Activated CD4-positive, CD25-positive, alpha-beta regulatory T cell (primary cell): ENCODE measurements at regions not wholly inside any gene's neighbourhood (a gene's known extent, or its start where the extent isn't known, plus 50 kb on each side); places are given as distances from the start of the nearest gene placed in this dataset.

Experiments
- DNase-seq, 4 experiments: peaks; one replicate each; lab custom pipeline; 2025; lab: John Stamatoyannopoulos, UW

DNA sequence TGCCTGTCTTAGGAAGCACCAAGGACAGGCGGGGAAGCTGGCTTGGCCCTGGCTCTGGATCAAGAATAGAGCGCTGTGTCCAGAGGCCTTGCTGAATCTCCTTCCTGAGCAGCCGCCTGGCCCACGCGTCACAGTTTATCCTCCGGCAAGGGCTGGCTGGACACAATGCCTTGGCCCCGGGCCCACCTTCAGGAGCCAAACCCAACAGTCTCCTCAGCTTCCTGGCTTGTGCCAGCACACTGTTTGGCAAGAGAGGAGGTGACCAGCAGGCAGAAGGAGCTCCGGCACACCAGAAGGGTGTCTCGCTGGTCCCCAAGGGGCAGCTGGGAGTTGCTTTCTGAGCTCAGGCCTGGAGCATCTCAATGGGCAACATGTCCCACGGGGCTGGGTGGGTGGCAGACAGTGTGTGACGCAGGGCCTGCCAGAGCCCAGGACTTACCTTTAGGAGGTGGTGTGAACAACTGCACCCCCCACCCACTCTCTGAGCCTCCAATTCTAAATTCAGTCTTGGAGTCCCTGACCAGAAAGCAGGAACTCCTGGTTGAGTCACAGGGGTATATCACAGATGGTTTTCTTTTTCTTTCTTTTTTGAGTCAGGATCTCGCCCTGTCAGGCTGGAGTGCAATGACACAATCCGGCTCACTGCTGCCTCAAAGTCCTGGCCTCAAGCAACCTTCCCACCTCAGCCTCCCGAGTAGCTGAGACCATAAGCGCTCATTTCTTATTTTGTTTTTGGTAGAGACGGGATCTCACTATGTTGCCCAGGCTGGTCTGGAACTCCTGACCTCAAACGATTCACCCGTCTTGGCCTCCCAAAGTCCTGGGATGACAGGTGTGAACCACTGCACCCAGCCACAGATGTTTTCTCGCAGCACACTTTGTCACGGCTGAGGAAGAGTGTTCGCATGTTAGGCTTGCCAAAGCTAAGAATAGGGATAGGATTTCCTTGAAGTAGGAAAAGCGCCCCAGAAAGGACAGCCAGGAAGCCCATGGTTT lies 361.2 kb downstream of the BCOR start:
- DNase-seq = no peak

DNA sequence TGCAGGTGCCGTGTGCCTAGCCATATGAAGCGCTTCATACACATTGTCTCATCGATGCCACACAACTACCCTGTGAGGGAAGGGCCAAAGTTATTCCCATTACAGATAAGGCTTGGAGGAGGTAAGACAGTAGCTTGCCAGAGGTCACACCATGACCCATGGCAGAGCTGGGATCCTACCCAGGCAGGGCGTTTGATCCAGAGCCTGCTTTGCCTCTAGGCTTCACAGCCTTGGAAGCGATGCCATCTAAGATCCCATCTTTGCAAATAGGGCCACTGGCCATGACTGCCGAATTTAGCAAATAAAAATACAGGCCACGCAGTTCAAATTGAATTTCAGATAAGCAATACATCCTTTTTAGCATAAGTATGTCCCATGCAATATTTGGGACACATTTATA lies 358.2 kb downstream of the BCOR start:
- no peak for DNase-seq

DNA sequence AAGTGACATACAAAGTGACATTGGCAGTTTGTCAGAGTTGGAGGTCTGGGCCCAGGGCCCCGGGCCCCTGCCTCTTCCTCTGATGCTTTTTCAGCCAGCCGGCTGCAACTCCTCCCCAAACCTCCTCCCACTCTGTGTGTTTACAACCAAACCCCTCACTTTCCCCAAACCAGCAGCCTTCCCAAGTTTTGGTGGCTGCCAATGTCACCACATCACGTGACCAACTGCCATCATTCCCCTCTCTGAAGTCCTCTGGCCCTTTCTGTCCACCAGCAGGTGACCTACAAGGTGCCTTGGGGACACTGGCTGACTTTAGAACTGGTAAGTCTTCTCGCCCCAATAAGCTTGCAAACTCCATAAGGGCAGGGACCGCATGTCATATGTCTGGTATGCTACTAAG lies 357.7 kb downstream of the BCOR start:
- DNase-seq = no peak

DNA sequence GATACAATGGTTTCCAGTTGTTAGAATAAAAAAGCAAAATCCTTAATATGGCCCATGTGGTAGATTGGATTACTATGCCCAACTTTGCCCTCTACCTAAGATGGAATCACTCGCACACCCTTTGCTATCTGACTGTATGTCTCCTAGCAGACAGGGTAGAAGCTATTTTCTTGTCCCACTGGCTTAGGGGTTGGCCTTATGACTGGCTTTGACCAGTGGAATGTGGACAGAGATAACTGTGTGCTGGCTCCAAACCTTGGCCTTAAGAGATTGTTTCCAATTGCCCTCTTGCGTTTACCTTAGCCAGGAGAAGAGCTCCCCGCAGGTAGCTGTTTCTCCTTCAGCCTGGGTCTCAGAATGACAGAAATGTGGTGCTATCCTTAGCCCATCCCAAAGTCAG lies 355.9 kb downstream of the BCOR start:
- DNase-seq = no peak

DNA sequence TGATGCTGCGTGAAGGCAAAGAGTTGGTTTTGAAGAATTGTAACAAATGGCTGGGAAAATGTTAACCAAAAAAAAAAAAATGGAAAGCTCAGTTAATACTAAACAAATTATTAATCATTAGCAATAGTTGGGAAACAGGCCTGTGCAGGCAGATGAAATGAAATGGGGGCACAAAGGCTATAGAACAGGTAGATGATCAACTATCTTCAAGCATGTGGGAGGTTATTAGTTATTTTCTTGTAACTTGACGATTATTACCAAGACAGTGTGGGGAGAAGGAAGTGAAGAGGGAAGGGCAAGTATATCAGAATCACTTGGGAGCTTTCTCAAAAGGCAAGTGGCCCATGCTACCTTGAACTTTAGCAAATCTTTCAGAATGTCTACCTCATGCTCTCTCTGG lies 351.9 kb downstream of the BCOR start:
- DNase-seq = no peak

DNA sequence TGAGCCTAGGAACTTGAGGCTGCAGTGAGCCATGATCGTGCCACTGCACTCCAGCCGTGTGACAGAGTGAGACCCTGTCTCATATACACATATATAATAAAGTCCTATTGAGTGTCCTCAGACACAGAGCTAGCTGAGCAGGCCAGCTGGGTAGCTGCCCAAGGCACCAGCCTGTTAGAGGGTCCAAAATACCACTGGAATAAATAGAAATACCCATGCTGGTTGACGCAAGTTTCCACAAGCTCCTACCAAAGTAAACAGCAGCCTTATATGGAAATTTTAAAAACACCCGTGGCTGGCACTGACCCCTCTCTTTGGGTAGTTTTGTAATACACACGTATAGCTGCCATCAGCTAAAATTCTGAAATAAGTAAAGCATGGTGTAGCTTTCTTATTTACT lies 348.6 kb downstream of the BCOR start:
- no peak for DNase-seq

DNA sequence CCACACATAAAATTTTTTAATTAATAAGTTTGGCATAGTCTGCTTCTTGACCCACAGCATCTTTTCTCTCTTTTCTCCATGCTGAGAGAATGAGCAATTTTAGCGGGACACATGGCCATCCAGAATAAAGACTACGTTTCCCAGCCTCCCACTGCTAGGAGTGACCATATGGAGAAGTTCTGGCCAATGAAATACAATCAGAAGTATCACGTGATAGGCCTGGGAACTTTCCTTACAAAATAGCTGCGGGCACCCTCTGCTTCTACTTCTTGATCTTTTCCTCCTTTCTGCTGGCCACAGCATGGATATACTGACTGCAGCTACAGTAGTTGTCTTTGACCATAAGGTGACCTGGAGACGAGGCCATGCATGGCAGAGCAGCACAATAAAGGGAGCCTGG lies 348.0 kb downstream of the BCOR start:
- no peak for DNase-seq

DNA sequence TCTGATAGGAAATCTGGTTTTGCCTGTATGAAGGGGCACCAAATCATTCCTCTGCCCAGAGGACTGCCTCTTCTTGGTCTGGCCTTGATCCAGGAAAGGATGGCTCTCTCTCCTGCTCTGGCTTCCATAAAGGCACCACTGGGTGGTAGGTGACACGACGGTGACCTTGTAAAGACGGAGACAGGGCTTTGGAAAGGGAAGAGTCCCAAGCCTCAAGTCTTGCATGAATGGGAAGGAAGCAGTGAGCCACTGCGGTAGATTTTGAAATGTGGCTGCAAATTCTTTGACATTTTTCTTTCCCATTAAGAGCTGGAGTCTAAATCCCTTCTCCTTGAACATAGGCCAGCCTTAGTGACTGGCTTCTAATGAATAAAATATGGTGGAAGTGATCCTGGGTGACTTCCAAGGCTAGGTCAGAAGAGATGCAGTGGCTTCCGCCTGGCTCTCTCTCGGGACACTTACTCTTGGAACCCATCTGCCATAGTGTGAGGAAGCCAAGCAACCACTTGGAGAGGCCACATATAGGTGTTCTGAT lies 347.4 kb downstream of the BCOR start:
- DNase-seq = no peak

DNA sequence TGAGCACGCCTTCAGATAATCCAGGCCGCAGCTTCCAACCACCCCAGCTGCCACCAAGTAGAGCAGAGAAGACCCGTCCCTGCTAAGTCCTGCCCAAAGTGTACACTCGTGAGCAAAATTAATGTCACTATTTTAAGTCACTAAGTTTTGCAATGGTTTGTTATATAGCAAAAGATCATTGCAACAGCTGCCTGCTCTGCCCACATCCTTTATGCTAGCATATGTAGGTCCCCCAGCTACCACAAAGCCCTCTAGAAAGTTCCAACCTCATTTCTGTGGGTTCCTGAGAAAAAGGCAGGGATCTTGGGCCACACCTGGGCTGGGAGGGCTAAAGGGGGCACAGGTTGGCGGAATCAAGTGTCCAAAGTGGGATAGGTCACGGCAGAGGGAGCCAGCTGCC lies 346.9 kb downstream of the BCOR start:
- no peak for DNase-seq

DNA sequence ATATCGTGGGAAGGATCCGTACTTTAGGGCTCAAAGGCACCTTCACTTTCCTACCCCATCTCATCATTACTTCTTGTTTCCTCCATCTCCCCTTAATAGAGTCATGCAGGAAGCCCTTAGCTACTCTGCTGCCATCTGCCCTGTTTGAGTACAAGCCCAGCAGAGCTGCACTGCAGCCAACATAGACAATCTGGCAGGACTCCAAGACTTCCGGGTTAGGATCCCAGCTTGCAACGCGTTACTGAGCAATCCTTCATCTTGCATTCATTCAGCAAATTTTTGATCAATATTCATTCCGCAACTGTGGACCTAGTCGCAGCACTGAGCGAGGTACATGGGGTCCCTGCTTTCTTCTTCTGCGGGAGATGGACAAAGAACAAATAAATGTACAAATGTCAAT lies 344.9 kb downstream of the BCOR start:
- DNase-seq = no peak

DNA sequence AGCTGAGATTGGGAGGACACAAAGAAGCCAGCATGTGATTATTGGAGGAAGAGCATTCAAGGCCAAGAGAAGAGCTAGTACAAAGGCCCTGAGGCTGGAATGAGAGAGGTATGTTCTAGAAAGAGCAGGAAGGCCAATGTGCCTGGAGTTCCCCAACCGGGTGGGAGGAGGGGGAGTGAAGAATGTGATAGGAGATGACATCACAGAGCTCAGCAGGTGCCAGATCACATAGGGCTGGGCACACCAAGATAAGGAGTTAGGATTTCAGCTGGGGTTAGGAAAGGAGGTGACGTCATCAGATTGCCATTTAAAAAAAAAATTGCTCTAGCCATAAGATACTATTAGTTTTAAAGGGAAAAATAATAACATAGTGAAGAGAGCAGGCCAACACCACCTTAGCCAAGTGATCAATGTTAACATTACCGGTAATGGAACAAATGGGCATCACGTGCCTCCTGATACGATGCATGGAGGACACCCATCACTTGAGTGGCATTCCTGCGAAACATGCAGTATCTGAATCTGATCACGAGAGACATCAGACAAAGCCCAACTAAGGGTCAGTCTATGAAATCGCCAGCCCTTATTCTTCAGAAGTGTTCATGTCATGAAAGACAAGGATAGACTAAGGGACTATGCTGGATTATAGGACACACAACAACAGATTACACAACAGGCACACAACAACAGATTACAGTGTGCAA lies 344.3 kb downstream of the BCOR start:
- DNase-seq = no peak

DNA sequence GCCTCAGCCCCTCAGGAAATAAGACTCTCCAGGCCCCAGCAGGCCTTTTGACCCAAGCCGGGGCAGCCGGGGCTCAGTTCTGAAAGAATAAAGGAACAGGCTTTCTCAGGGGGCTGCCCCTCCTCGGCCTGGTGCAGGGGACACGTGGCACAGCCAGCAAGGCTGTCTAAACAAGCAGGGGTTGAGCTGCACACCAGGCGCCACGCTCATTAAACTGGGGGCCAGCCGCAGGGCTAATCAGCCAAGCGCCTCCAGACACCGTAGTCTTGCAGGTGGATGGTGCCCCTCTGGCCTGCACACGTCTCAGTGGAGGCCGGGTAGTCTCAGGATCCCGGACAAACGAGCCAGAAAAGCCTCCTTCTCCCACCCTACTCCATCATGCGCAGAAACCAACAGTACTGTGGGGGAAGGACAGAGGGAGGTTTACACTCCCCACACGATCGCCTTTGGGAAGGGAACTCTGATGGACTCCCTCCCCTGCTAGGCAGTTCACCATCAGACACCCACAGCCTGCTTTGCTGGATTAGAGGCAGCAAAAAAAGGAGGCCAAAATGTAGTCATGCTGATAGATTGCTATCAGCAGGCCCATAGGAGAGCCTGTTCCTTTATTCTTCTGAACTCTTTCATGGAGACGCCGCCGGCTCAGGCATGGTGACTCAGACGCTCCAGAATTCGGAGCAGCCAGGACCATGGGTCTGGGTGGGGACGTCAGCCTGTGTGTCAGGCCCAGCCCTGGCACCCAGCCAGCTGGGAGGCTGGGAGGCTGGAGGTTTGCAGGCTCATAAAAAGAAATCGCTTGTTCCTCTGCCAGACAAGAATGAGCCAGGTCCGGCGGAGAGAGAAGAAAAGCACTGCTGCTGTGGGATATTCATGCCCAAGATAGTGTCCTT lies 342.4 kb downstream of the BCOR start:
- no peak for DNase-seq

DNA sequence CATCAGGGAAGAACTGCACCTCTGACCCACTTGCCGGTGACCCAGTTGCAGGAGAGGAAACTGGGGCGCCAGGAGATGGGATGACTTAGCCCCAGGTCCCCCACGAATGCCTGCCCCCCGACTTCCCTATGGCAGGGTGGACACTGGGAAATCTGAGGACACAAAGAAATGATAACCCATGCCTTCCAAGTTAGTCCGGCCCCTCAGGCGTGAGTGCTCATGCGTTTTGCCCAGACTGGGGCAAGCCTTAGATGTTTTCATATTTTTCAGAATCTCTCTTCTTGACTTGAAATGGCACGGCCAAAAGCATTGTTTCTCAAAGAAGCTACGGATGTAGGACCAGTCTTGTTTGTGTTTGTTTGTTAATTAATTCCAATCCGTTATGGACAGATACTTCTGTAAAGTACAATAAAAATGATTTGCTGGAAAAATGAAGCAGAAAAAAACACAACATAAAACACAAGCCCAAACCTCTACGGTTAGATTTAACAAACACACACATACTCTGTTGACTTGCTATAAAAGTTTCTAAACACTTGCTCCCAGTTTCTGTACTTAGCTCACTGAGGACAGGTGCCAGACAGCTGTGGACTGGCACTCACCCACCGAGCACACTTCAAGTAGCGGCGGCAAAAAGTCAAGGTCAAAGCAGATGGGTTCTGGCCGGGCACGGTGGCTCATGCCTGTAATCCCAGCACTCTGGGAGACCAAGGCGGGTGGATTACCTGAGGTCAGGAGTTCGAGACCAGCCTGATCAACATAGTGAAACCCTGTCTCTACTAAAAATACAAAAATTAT lies 341.5 kb downstream of the BCOR start:
- DNase-seq = no peak

DNA sequence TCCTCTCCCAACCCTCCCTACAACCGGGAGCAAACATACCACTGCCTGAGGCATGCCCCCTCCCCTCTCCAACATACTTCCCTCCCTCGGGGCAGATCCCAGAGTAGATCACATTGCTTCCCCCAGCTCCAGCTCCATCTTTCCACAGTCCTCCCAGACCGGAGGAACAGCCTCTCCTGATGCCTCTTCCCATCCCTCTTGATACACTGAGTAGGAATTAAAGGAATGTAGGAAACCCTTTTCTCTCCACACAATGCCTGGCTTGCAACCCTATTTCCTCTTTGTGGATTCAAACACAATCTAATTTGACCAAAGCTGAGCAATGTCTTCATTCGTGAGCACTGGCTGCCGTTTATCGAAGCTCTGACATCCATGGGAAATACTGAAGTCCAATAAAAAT lies 339.8 kb downstream of the BCOR start:
- no peak for DNase-seq

DNA sequence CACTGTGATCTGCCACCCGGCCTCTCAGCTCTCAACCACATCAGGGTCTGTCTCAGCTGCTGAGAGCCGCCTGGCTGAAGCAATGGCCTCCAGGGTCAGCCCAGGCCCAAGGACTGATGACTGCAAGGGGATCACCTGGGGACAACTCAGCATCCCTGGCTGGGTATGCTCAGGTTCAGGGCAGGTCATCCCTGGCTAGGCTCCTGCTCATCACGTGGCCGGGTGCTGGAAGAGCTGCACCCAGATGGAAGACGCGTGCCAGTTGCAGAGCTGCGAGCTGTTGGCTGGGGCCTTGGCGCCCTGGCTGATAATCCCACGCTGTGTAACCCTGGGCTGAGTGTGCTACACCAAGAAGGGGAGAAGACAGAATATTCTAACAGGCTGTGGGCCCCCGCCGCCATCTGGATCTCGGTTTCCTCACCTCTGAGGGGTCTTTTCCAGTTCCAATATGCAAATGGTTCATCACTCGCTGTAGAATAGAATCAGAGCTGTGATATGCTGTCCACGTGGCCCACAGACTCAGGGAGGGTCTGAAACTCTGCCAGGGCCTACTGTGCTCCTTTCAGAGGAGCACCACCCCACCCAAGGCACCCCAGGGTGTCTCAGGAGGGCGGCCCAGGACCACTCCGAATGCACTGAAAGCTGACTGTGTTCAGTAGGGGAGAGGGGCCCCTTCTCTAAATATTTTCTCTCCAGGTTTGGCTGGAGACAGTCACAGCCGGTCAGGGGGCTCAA lies 338.8 kb downstream of the BCOR start:
- no peak for DNase-seq

DNA sequence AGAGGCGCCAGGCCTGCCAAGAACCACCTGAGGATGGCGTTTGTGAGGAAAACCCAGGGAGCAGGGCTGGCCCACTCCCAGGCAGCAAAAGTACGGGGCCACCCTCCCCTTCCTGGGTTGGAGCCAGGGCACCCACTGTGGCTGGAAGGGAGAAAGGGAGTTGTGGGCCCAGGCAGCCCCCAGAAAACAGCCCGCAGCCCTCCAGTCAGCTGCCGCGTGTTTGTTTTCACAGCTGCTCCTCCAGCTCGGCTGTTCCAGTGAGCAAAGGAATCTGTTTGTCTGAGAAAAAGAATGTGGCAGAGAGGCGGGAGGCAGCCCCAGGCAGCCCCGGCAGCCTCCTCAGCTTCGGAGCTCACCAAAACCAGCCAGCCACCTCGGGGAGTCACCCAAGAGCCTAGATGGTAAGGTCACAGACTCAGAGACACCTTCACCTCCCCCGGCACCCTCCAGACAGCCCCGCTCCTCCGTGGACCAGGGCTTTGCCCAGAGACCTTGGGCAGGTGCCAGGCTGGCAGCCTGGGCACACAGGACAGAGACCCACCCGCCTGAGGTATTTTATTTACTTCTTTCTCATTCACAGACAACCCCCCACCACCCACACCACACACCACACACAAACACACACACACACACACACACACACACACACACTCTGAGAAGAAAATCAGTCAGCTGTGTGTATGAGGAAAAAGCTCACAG lies 338.1 kb downstream of the BCOR start:
- no peak for DNase-seq

DNA sequence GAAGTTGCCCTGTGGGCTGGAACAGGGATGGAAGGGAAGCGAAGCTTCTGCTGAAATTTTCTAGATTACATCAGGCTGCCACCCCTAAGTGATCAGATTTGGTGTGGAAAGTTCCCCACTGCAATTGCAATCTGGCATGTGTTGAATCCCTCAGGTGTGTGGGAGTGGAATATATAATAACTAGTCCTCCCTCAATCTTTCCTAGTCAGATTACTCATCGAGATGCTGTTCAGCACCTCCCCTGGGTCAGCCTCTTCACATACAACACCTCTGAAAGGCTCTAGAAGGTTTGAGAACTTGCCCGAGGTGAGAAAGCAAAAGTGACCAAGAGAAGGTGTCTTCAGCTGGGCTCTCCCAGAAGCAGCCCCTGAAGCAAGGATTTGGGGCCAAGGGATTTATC lies 336.8 kb downstream of the BCOR start:
- DNase-seq = no peak

DNA sequence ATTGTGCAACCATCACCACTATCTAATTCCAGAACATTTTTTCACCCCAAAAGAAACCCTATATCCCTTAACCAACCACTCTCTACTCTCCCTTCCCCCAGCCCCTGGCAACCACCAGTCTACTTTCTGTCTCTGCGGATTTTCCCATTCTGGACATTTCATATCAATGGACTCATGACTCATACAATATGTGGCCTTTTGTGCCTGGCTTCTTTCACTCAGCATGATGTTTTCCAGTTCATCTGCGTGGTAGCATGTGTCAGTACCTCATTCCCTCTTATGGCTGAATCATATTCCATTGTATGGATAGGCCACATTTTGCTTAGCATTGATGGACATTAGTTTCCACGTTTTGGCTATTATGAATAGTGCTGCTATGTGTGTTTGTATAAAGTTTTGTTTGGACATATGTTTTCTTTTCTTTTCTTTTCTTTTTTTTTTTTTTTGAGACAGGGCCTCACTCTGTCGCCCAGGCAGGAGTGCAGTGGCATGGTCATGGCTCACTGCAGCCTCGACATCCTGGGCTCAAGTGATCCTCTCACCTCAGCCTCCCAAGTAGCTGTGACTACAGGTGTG lies 335.4 kb downstream of the BCOR start:
- no peak for DNase-seq

DNA sequence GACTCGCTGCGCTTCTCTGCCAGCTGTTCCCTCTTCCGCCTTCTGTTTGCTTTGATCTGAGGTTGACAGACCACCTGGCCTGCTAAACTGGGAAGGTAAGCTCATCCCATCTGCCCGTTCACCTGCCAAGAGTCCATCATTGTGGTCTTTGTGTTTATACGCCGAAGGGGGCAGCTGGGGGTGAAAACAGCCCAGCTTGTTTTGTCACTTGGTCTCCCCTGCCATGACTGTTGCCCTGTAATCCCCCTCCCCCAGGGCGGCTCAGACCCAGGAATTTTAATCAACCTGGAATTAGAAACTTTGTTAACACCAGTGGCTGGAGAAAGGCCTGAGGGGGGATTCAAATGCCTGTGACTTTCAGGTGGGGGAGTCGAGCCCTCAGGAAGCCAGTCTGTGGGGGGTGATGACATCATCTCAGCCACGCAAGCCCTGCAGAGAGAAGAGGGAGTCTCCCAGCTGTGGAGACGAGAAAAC lies 333.3 kb downstream of the BCOR start:
- no peak for DNase-seq
